CD4-positive, alpha-beta T cell treated with Interleukin-4 for 1 hour (primary cell): ENCODE measurements at regions not wholly inside any gene's neighbourhood (a gene's known extent, or its start where the extent isn't known, plus 50 kb on each side); places are given as distances from the start of the nearest gene placed in this dataset.
"Not testable (repeated sequence)": the region's sequence is repeated elsewhere in the genome, so short reads cannot be mapped to it uniquely, and the experiment has no call there.

Source experiments
- DNase-seq, 2 donors: peaks; one replicate each; pipeline ENCODE4 v3.0.0-alpha.2; 2020 to 2022

- no peak for DNase-seq
Observed at GRCh38 chrX:99394456-99394855, 1015.6 kb downstream of the PCDH19 start.

- DNase-seq: no peak
Observed at GRCh38 chrX:99384594-99385374, 1025.3 kb downstream of the PCDH19 start.

GRCh38 chrX:99383786-99384185 is 1026.3 kb downstream of the PCDH19 start:
- no peak for DNase-seq

GRCh38 chrX:99371976-99372595 is 1038.0 kb downstream of the PCDH19 start:
- DNase-seq: no peak

GRCh38 chrX:99353412-99353811 is 1056.7 kb downstream of the PCDH19 start:
- no peak for DNase-seq

GRCh38 chrX:99348256-99348655 is 1061.8 kb downstream of the PCDH19 start:
- no peak for DNase-seq

GRCh38 chrX:99308302-99308701 is 1101.8 kb downstream of the PCDH19 start:
- no peak for DNase-seq

- DNase-seq: no peak
Observed at GRCh38 chrX:99305573-99305972, 1104.5 kb downstream of the PCDH19 start.

- no peak for DNase-seq
Observed at GRCh38 chrX:99301990-99302389, 1108.1 kb downstream of the PCDH19 start.

GRCh38 chrX:99271641-99272040 is 1138.4 kb downstream of the PCDH19 start:
- DNase-seq: no peak

GRCh38 chrX:99266255-99266654 is 1143.8 kb downstream of the PCDH19 start:
- no peak for DNase-seq

GRCh38 chrX:99248180-99248579 is 1161.9 kb downstream of the PCDH19 start:
- no peak for DNase-seq

GRCh38 chrX:99242001-99242400 is 1168.1 kb downstream of the PCDH19 start:
- no peak for DNase-seq

GRCh38 chrX:99234384-99234783 is 1175.7 kb downstream of the PCDH19 start:
- not testable (repeated sequence) for DNase-seq

GRCh38 chrX:99192421-99192820 is 1217.7 kb downstream of the PCDH19 start:
- no peak for DNase-seq

- DNase-seq: no peak
Observed at GRCh38 chrX:99184153-99184552, 1225.9 kb downstream of the PCDH19 start.

GRCh38 chrX:99172958-99173357 is 1237.1 kb downstream of the PCDH19 start:
- no peak for DNase-seq

GRCh38 chrX:99142745-99143144 is 1267.3 kb downstream of the PCDH19 start:
- DNase-seq: no peak

GRCh38 chrX:99137488-99137887 is 1272.6 kb downstream of the PCDH19 start:
- DNase-seq: no peak

- no peak for DNase-seq
Observed at GRCh38 chrX:99117011-99117410, 1293.1 kb downstream of the PCDH19 start.

GRCh38 chrX:99095965-99096635 is 1314.0 kb downstream of the PCDH19 start:
- no peak for DNase-seq

GRCh38 chrX:99091459-99091858 is 1318.6 kb downstream of the PCDH19 start:
- no peak for DNase-seq

- DNase-seq: no peak
Observed at GRCh38 chrX:99078301-99078700, 1331.8 kb downstream of the PCDH19 start.

GRCh38 chrX:99077099-99077498 is 1333.0 kb downstream of the PCDH19 start:
- no peak for DNase-seq
